H1 (cell line): ENCODE measurements at regions not wholly inside any gene's neighbourhood (a gene's known extent, or its start where the extent isn't known, plus 50 kb on each side); places are given as distances from the start of the nearest gene placed in this dataset.

Experiments
- CTCF ChIA-PET: fragments of 300-600 bp; sonication (Branson Sonifier 250); formaldehyde crosslinking; loops from one replicate; lab custom pipeline; 2021; ENCODE audit not compliant: partially characterized antibody; lab: Charles Lee
- POLR2A ChIA-PET: fragments of 300-600 bp; sonication (Branson Sonifier 250); formaldehyde crosslinking; loops from one replicate; lab custom pipeline; 2021; ENCODE audit warnings: inconsistent platforms; ENCODE audit not compliant: partially characterized antibody; lab: Charles Lee
- DNase-seq, 2 experiments: peaks; one replicate each; pipeline versions ENCODE4 v3.0.0 to v3.0.0-alpha.2; 2010 to 2022; ENCODE audit warnings: low spot score in 2 of 2, low read depth in 1 of 2, mixed read lengths in 1 of 2
- FAIRE-seq: peaks from 2 replicates; lab custom pipeline; 2011; peaks lifted over from hg19 to GRCh38; lab: Jason Lieb, UNC
- H2AFZ ChIP-seq: 2 replicates; pipeline ENCODE4 v1.8.1; 2012; ENCODE audit warnings: low read length, inconsistent platforms
- H2AK5ac ChIP-seq: 2 replicates; pipeline ENCODE4 v1.6.1; 2013; ENCODE audit warnings: low read depth, low read length
- H2BK120ac ChIP-seq: replicated peaks from 2 replicates; pipeline ENCODE3; 2013; ENCODE audit warnings: low read depth, low read length, inconsistent platforms
- H2BK12ac ChIP-seq: 2 replicates; pipeline ENCODE4 v1.6.1; 2013; ENCODE audit warnings: low read depth, low read length
- H2BK15ac ChIP-seq: 2 replicates; pipeline ENCODE4 v1.6.1; 2013; ENCODE audit warnings: low read length
- H2BK20ac ChIP-seq: 2 replicates; pipeline ENCODE4 v1.6.1; 2013; ENCODE audit warnings: low read length
- H2BK5ac ChIP-seq: 2 replicates; pipeline ENCODE4 v1.6.1; 2013; ENCODE audit warnings: low read depth, low read length
- H3K14ac ChIP-seq: 2 replicates; pipeline ENCODE4 v1.6.1; 2013; ENCODE audit warnings: inconsistent platforms; ENCODE audit not compliant: insufficient read length
- H3K18ac ChIP-seq: 2 replicates; pipeline ENCODE4 v1.6.1; 2013; ENCODE audit warnings: low read length; ENCODE audit errors: extremely low read depth
- H3K23ac ChIP-seq: 2 replicates; pipeline ENCODE4 v1.6.1; 2013; ENCODE audit warnings: inconsistent platforms; ENCODE audit not compliant: insufficient read length
- H3K23me2 ChIP-seq: 2 replicates; pipeline ENCODE4 v1.6.1; 2013; ENCODE audit warnings: low read depth, low read length
- H3K27ac ChIP-seq: 2 replicates; pipeline ENCODE4 v1.6.1; 2011; ENCODE audit warnings: low read depth, low read length, inconsistent platforms
- H3K27me3 ChIP-seq, 4 experiments: replicated peaks in 1 of 4; 1 replicate in 1 of 4; 2 replicates in 3 of 4; pipeline versions ENCODE4 v1.6.1 to v1.8.1; 2011 to 2013; ENCODE audit warnings: low read length in 3 of 4, mild to moderate bottlenecking in 3 of 4, inconsistent platforms in 2 of 4, mixed read lengths in 2 of 4, moderate library complexity in 1 of 4; ENCODE audit not compliant: control insufficient read depth in 3 of 4, insufficient read depth in 3 of 4; ENCODE audit errors: extremely low read depth in 1 of 4
- H3K36me3 ChIP-seq, 4 experiments: 2 replicates each; pipeline versions ENCODE4 v1.6.1 to v1.8.1; 2011 to 2013; ENCODE audit warnings: mild to moderate bottlenecking in 4 of 4, low read length in 3 of 4, moderate library complexity in 2 of 4, control low read depth in 1 of 4, inconsistent platforms in 1 of 4; ENCODE audit not compliant: insufficient read depth in 4 of 4, control insufficient read depth in 2 of 4
- H3K4ac ChIP-seq: replicated peaks from 2 replicates; pipeline ENCODE3; 2013; ENCODE audit warnings: low read length, low read depth, mixed read lengths, inconsistent platforms; ENCODE audit not compliant: insufficient read length
- H3K4me1 ChIP-seq, 4 experiments: replicated peaks in 1 of 4; 1 replicate in 1 of 4; 2 replicates in 3 of 4; pipeline versions ENCODE4 v1.6.1 to v1.8.1; 2011 to 2013; ENCODE audit warnings: low read length in 3 of 4, inconsistent platforms in 2 of 4, mixed read lengths in 1 of 4; ENCODE audit not compliant: insufficient read depth in 4 of 4, control insufficient read depth in 3 of 4
- H3K4me2 ChIP-seq, 2 experiments: 2 replicates each; pipeline versions ENCODE4 v1.6.1 to v1.8.1; 2011 to 2013; ENCODE audit warnings: low read depth in 2 of 2, low read length in 2 of 2, control low read depth in 1 of 2, inconsistent platforms in 1 of 2, mild to moderate bottlenecking in 1 of 2; ENCODE audit not compliant: insufficient read depth in 1 of 2
- H3K4me3 ChIP-seq, 4 experiments: fragments of 200-600, 300-600 bp in 1 of 4; sonication (generic), shearing (Covaris generic), sonication (Bioruptor Twin) in 1 of 4; 2 replicates each; pipeline versions ENCODE4 v1.5.1 to v1.8.1; 2011 to 2016; ENCODE audit warnings: low read length in 4 of 4, low read depth in 3 of 4, control low read depth in 2 of 4, inconsistent platforms in 2 of 4, mild to moderate bottlenecking in 2 of 4, mixed read lengths in 1 of 4, moderate library complexity in 1 of 4; ENCODE audit not compliant: insufficient read depth in 2 of 4; ENCODE audit errors: extremely low read depth in 1 of 4
- H3K56ac ChIP-seq: replicated peaks from 2 replicates; pipeline ENCODE3; 2013; ENCODE audit warnings: low read depth, mild to moderate bottlenecking, mixed read lengths, low read length, inconsistent platforms; ENCODE audit not compliant: insufficient read length
- H3K79me1 ChIP-seq: 2 replicates; pipeline ENCODE4 v1.6.1; 2013; ENCODE audit warnings: low read depth, low read length, control low read depth
- H3K79me2 ChIP-seq, 2 experiments: 2 replicates each; pipeline versions ENCODE4 v1.6.1 to v1.8.1; 2012 to 2013; ENCODE audit warnings: low read length in 2 of 2, mild to moderate bottlenecking in 2 of 2, inconsistent platforms in 1 of 2; ENCODE audit not compliant: insufficient read depth in 2 of 2, control insufficient read depth in 1 of 2
- H3K9ac ChIP-seq, 4 experiments: replicated peaks in 1 of 4; 1 replicate in 1 of 4; 2 replicates in 3 of 4; pipeline versions ENCODE4 v1.6.1 to v1.8.1; 2011 to 2013; ENCODE audit warnings: low read depth in 3 of 4, low read length in 3 of 4, control low read depth in 2 of 4, mild to moderate bottlenecking in 2 of 4, moderate library complexity in 2 of 4, inconsistent platforms in 1 of 4; ENCODE audit errors: extremely low read depth in 1 of 4
- H3K9me3 ChIP-seq, 2 experiments: 2 replicates each; pipeline versions ENCODE4 v1.6.1 to v1.8.1; 2012 to 2013; ENCODE audit warnings: mild to moderate bottlenecking in 2 of 2, moderate library complexity in 2 of 2, control low read depth in 1 of 2, inconsistent platforms in 1 of 2, low read depth in 1 of 2, low read length in 1 of 2, mixed read lengths in 1 of 2; ENCODE audit not compliant: insufficient read depth in 2 of 2
- H4K20me1 ChIP-seq, 2 experiments: replicated peaks in 1 of 2; 2 replicates each; pipeline versions ENCODE3 to v1.8.1; 2011 to 2013; ENCODE audit warnings: inconsistent platforms in 2 of 2, low read length in 2 of 2, mild to moderate bottlenecking in 1 of 2; ENCODE audit not compliant: insufficient read depth in 2 of 2, control insufficient read depth in 1 of 2
- H4K5ac ChIP-seq: 2 replicates; pipeline ENCODE4 v1.6.1; 2013; ENCODE audit warnings: low read length, low read depth, mixed read lengths, inconsistent platforms; ENCODE audit not compliant: insufficient read length
- H4K8ac ChIP-seq: 2 replicates; pipeline ENCODE4 v1.8.0; 2013; ENCODE audit warnings: mild to moderate bottlenecking, moderate library complexity, low read length, inconsistent platforms; ENCODE audit not compliant: insufficient read depth; ENCODE audit errors: extremely low read depth
- H4K91ac ChIP-seq: replicated peaks from 2 replicates; pipeline ENCODE3; 2013; ENCODE audit warnings: low read length, mixed read lengths, inconsistent platforms; ENCODE audit not compliant: insufficient read length
- CHD1 ChIP-seq: IDR thresholded peaks from 2 replicates; pipeline ENCODE4 v1.6.1; 2012; ENCODE audit warnings: low read depth, low read length, improper control_type of control experiment
- HDAC6 ChIP-seq: IDR thresholded peaks from one replicate; pipeline ENCODE4 v1.7.1; 2012; ENCODE audit warnings: low read depth, mild to moderate bottlenecking, inconsistent platforms, low read length, moderate library complexity
- MAFK ChIP-seq: IDR thresholded peaks from 2 replicates; pipeline ENCODE4 v1.6.1; 2012; ENCODE audit warnings: low read depth, mild to moderate bottlenecking, improper control_type of control experiment, low read length
- POLR2A ChIP-seq, 2 experiments: IDR thresholded peaks; 1 replicate in 1 of 2; 2 replicates in 1 of 2; pipeline ENCODE4 v1.6.1; 2011; ENCODE audit warnings: low read depth in 2 of 2, low read length in 2 of 2, mild to moderate bottlenecking in 2 of 2; ENCODE audit errors: control extremely low read depth in 1 of 2
- SP1 ChIP-seq: IDR thresholded peaks from 2 replicates; pipeline ENCODE4 v1.6.1; 2011; ENCODE audit warnings: low read depth, low read length
- YY1 ChIP-seq: IDR thresholded peaks from 2 replicates; pipeline ENCODE4 v1.6.1; 2011; ENCODE audit warnings: low read depth, mild to moderate bottlenecking, low read length
- WGBS, 2 experiments: shearing (Covaris generic) in 1 of 2; methylation state at CpG; one replicate each; pipeline versions ENCODE4 v1.1.6 to v1.1.7; 2013 to 2015; ENCODE audit warnings: low lambda C conversion rate in 2 of 2, mixed read lengths in 2 of 2, inconsistent platforms in 1 of 2, low coverage in 1 of 2, missing lambda C conversion rate in 1 of 2; ENCODE audit not compliant: insufficient replicate concordance in 2 of 2, insufficient coverage in 1 of 2, insufficient read length in 1 of 2; ENCODE audit errors: extremely low coverage in 1 of 2, missing lambda C conversion rate in 1 of 2; 5-methylcytosine and 5-hydroxymethylcytosine counted together

- H4K8ac ChIP-seq: no peak overlapping the region
- no peak overlapping the region for H3K4me3 ChIP-seq
- H3K9ac ChIP-seq: no peak overlapping the region
- no peak overlapping the region for H4K91ac ChIP-seq
- no peak overlapping the region for H3K4me2 ChIP-seq
- H3K27me3 ChIP-seq: no peaks in the 10 kb centered on the region
- H2BK15ac ChIP-seq: no peak overlapping the region
- no peak overlapping the region for H2BK120ac ChIP-seq
- DNase-seq (no peak), FAIRE-seq (no peak)
- no peak overlapping the region for H3K18ac ChIP-seq
- H3K23me2 ChIP-seq: no peaks in the 10 kb centered on the region
- no peak overlapping the region for H2BK20ac ChIP-seq
- no peaks in the 10 kb centered on the region for H3K36me3 ChIP-seq
- no peaks in the 10 kb centered on the region for H3K79me2 ChIP-seq
- ChIA-PET POLR2A (no interaction called here), CTCF (no interaction called here)
- WGBS, 2 experiments: 98% methylated on average over 3 of the region's 3 CpGs; no CpG with 5 or more reads in 1 of the 2 experiments
- no peak overlapping the region for H3K56ac ChIP-seq
- H2BK12ac ChIP-seq: no peak overlapping the region
- TF ChIP-seq POLR2A (IDR thresholded peaks at IDR 0.05; ENCODE audit: control extremely low read depth in 1 of 2, low read depth in 2 of 2, low read length in 2 of 2) (no peak), SP1 (no peak), MAFK (no peak), HDAC6 (no peak), YY1 (no peak), CHD1 (no peak)
- no peaks in the 10 kb centered on the region for H3K79me1 ChIP-seq
- no peak overlapping the region for H2AFZ ChIP-seq
- H3K23ac ChIP-seq: no peak overlapping the region
- no peak overlapping the region for H3K4ac ChIP-seq
- 0 out of 7 replicates have a peak, but pooled peaks cover 0 to 3% (median 0%) of the 10 kb centered on the region in 4 experiments for H3K4me1 ChIP-seq
- no peak overlapping the region for H3K14ac ChIP-seq
- no peak overlapping the region for H4K5ac ChIP-seq
- no peaks in the 10 kb centered on the region for H4K20me1 ChIP-seq
- H2AK5ac ChIP-seq: no peak overlapping the region
- no peak overlapping the region for H3K27ac ChIP-seq
- no peak overlapping the region for H2BK5ac ChIP-seq
- no peaks in the 10 kb centered on the region for H3K9me3 ChIP-seq
These were observed 125.4 kb upstream of the ACKR3 start for GRCh38 chr2:236444187-236444586.
